ENCODE measurements at regions not wholly inside any gene's neighbourhood (a gene's known extent, or its start where the extent isn't known, plus 50 kb on each side); places are given as distances from the start of the nearest gene placed in this dataset.

DNA sequence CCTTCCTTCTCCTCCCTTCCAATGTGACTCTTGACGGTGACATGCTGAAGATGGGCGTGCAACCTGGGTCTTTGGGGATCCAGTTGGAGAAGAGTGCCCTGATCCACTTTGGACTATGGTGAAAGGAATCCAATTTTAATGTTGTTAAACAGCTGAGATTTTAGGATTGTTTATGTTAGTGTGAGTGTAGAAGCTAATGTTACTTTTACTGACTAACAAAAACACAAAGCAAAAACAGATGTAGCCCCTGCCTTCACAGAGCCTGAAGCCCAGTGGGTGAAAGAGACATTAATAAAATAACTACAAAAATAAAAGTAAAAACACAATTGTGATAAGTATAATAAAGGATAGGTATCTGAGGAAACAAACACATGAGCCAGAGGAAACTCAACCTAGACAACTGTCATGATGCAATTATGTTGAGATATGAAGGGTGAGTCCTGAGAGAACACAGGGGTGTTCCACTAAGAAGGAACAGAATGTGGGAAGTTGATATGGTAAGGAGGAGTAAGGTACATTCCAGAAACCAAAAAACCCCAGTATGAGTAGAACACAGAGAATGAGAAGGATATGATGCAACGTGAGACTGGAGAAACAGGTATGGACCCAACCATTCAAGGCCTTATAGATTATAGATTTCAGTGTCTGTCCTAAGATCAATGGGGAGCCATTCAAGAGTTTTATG, 115.1 kb upstream of the PMFBP1 start:
- in situ Hi-C loops (cut with MboI; ENCODE audit: low sequenced_read_pairs) = no loop called here

DNA sequence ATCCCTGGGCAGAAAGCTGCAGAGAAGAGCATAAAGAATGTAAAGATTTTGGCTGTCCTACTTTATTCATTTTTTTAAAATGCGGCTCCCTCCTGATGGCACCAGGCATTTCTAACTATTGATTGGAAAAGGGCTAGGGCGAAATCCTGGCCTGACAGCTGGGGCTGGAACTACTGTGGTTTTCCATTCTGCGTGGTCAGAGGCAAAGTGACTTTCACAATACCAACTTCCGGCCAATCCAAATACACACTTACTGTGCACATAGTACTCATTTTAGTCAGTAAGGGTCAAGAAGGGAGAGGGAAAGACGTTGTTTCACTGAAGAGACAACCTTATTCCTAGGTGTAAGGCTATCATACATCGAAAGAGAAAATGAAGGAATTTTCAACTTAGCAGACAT, 113.8 kb upstream of the PMFBP1 start:
- in situ Hi-C loops (cut with MboI; ENCODE audit: low sequenced_read_pairs) = no loop called here

DNA sequence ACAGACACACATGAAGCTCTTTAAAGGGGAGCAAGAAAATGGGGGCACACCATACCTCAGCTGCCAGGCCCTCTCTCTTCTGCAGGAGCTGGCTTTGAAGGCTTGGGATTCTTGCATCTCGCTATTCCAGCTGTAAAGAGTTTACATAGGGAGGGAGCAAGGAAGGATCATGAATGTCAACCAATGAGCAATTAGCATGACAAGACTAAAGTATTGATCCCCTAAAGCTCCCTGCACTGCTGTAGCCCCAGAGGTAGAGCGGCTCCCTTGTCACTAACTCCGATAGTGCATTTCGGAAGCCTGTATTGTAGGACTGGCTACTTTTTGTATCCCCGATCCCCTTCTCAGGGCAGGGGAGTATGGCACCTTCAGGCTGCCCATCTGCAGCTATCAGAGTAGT, 113.4 kb upstream of the PMFBP1 start:
- in situ Hi-C loops (cut with MboI; ENCODE audit: low sequenced_read_pairs) = no loop called here

DNA sequence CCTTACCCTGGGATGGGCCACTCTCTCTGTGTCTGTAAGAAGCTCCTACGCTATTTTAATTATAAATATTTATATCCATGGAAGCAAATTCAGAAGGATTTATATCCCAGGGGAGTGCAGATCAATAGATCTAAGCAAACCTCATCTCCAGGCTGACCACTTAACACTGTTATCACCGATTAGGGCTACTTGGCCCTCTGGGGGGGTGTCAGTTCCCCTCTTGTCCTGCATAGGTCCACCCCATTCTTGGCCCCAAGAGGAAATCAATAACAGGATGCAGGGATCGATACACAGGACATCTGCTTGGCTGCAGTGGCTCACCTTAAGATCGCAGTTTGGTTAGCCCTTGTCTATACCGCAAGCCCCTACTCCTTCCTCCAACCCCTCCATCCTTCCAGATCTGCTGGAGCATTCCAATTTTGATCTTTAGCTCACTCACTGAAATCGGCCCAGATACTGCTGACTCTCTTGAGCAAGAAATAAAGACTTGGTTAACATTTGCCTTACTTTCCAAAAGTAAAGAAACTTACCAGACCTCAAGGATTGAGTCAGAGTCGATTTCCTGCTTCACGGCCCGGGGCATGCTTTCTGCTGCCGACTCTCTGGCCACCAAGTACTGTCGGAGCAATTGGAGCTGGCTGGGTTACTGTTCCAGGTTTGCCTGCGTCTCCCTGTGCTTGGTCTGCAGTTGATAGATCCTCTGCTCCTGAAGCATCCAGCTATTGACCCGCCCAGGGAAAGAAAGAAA, 112.3 kb upstream of the PMFBP1 start:
- in situ Hi-C loops (cut with MboI; ENCODE audit: low sequenced_read_pairs) = no loop called here

GRCh38 chr16:72282362-72282761, 110.4 kb upstream of the PMFBP1 start:
- in situ Hi-C loops (cut with MboI; ENCODE audit: low sequenced_read_pairs) = no loop called here

- in situ Hi-C loops (cut with MboI; ENCODE audit: low sequenced_read_pairs) = no loop called here
These were observed 106.3 kb upstream of the PMFBP1 start for GRCh38 chr16:72278301-72278700.

DNA sequence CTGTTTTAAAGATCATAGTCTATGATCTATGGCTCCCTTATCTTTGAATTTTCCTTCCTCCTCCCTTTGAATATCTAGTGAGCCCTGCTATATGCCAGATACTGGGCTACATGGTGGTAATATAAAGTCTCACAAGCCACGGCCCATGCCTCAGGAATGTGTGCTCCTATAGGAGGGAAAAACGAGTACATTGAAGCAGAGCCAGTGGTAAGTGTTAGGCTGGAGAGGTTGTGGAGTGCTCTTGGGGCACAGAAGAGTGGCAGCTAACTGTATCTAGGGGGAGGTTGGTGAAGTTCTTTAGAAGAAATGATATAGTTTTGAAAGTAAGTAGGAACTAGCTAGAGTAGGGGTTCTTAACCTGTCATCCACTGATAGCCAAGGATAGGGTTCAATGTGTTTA, 105.8 kb upstream of the PMFBP1 start:
- in situ Hi-C loops (cut with MboI; ENCODE audit: low sequenced_read_pairs) = no loop called here

GRCh38 chr16:72271699-72272240, 99.8 kb upstream of the PMFBP1 start:
- in situ Hi-C loops (cut with MboI; ENCODE audit: low sequenced_read_pairs) = no loop called here

GRCh38 chr16:72270531-72270930, 98.6 kb upstream of the PMFBP1 start:
- in situ Hi-C loops (cut with MboI; ENCODE audit: low sequenced_read_pairs) = no loop called here

DNA sequence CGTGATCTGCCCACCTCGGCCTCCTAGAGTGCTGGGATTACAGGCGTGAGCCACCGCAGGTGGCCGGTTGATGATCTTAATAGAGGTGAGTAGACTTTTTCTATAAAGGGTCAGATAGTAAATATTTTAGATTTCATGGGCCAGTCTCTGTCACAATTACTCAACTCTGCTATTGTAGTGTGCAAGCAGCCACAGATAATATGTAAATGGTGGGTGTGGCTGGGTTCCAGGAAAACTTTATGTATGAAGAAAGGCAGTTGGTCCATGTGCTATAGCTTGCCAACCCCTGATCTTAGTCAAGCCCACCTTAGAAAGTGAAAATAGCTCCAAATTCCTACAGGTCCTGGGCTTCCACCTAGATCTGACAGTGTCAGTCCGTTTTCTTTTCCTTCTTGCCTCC, 94.9 kb upstream of the PMFBP1 start:
- in situ Hi-C loops (cut with MboI; ENCODE audit: low sequenced_read_pairs) = no loop called here

- in situ Hi-C loops (cut with MboI; ENCODE audit: low sequenced_read_pairs) = no loop called here
These were observed 92.8 kb upstream of the PMFBP1 start for GRCh38 chr16:72264771-72265170.

DNA sequence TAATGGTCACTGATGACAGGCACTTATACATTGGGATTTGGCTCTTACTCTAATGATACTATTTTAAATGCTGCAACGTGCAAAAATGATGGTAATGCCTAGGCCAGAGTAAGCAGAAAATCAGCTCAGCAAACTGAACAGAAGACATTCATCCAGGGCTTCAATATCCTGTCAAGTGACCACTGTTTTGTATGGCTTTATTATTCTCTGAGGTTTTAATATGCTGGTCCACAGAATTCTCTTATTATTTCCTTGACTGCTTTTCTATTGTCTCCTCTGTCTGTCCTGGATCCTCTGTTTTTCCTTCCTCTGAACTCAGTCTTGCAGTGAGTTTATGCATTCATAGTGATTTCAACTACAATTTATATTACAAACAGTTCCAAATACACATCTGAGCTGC, 90.8 kb upstream of the PMFBP1 start:
- in situ Hi-C loops (cut with MboI; ENCODE audit: low sequenced_read_pairs) = no loop called here

GRCh38 chr16:72261127-72261526, 89.2 kb upstream of the PMFBP1 start:
- in situ Hi-C loops (cut with MboI; ENCODE audit: low sequenced_read_pairs) = no loop called here

DNA sequence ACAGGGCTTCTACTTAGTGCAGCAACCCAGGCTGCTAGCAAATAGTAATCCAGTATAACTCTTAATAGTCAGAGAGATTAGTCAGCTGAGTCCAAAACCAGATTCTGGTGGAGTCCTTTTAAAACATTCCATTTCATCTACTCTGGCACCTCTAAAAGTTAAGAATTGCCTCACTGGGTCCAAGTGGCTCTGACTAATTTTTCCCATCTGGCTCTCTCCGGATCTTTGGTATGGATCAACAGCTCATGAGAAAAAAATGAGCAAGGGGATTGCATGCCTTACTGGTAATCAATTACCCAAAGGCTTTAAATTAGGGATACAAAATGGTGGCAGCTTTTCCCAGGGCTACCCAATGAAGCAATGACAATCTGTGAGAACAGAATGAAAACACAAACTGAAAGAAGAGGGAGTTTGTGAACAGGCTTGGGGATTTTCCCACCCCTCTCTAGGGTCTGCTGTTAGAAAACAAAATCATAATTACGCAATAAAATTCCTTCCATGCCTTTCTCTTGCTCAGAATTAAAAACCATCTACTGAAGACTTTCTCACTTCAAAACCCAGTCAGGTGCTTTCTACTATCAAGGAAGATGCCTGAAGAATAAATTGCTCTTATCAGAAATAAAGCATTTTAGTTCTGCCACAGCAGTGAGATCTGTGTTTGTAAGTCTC, 84.6 kb upstream of the PMFBP1 start:
- in situ Hi-C loops (cut with MboI; ENCODE audit: low sequenced_read_pairs) = no loop called here

DNA sequence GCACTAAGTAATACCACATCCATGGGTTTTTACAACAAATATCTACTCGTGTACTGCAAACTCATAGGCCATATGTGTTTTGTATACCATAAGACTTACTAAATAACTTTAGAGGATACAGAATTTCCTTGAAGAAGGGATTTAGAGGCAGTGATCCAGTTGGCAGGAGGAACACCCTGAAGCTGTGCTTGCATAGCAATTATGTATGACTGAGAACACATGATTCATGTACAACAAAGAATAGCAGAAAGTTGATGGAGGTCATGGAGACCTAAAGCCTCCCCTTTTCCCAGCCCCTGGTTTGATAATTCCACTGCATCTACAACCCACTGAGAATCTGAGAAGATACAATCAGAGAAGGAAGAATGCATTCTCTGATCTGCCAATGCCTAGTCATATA, 83.8 kb upstream of the PMFBP1 start:
- in situ Hi-C loops (cut with MboI; ENCODE audit: low sequenced_read_pairs) = no loop called here

GRCh38 chr16:72247821-72248253, 75.9 kb upstream of the PMFBP1 start:
- in situ Hi-C loops (cut with MboI; ENCODE audit: low sequenced_read_pairs) = no loop called here

GRCh38 chr16:72246423-72246822, 74.5 kb upstream of the PMFBP1 start:
- in situ Hi-C loops (cut with MboI; ENCODE audit: low sequenced_read_pairs) = no loop called here

GRCh38 chr16:72244853-72245252, 72.9 kb upstream of the PMFBP1 start:
- in situ Hi-C loops (cut with MboI; ENCODE audit: low sequenced_read_pairs) = no loop called here

DNA sequence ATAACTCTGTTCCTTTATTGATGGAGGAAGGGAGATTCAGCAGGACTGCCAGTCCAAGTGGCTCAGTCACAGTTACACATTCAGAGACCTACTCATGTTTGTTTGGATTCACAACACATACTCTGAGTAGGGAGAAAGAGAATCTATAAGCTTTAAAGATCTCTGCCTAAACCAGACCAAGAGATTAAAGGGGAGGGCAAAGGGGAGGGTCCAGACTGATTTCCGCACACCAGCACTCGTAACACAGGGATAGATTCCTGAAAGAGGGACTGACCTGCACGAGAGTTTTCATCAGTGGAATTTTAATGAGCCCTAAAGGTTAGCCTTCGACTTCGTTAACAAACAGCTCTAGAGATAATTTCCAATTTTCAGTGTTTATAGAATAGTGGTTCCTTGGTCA, 71.7 kb upstream of the PMFBP1 start:
- in situ Hi-C loops (cut with MboI; ENCODE audit: low sequenced_read_pairs) = no loop called here

DNA sequence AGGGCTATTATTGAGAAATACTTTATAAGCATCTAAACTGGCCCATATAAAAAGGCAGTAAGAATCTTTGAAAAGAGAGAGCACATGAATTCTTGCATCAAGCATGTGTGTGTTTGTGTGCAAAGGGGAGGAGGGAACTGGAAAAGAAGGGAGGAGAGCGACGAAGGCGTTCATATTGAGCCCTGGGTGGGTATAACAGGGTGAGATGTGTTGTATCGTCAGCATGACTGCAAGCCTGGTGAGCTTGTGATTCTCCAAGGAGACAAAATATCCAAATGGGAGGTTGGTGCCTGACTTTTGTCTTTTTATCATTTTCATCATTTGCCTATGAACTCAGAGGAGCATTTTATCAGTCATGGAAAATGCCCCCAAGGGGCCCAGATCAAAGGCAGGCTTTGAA, 70.8 kb upstream of the PMFBP1 start:
- in situ Hi-C loops (cut with MboI; ENCODE audit: low sequenced_read_pairs) = no loop called here

- in situ Hi-C loops (cut with MboI; ENCODE audit: low sequenced_read_pairs) = no loop called here
These were observed 70.0 kb upstream of the PMFBP1 start for GRCh38 chr16:72241930-72242329.

GRCh38 chr16:72241008-72241407, 69.1 kb upstream of the PMFBP1 start:
- in situ Hi-C loops (cut with MboI; ENCODE audit: low sequenced_read_pairs) = no loop called here

Measured in HL-60/S4 treated with retinoic acid at 250 ng/mL for 4 days and 3 days (cell line).